Fibroblast of lung (primary cell): ENCODE measurements at regions not wholly inside any gene's neighbourhood (a gene's known extent, or its start where the extent isn't known, plus 50 kb on each side); places are given as distances from the start of the nearest gene placed in this dataset.

Source experiments
- EZH2 ChIP-seq: IDR thresholded peaks from 2 replicates; pipeline ENCODE4 v1.5.1; 2012; ENCODE audit warnings: low read length, control low read depth, mild to moderate bottlenecking; ENCODE audit errors: missing control alignments
- TF ChIP-seq, protein P1 (sequence below), 2 donors: IDR thresholded peaks in 1 of 2; conservative IDR thresholded peaks in 1 of 2; 1 replicate in 1 of 2; 2 replicates in 1 of 2; pipeline ENCODE4 v1.5.1; 2011 to 2012; ENCODE audit warnings: low read length in 2 of 2, control low read depth in 1 of 2, inconsistent platforms in 1 of 2, low read depth in 1 of 2, mild to moderate bottlenecking in 1 of 2

- TF ChIP-seq, protein P1, sequence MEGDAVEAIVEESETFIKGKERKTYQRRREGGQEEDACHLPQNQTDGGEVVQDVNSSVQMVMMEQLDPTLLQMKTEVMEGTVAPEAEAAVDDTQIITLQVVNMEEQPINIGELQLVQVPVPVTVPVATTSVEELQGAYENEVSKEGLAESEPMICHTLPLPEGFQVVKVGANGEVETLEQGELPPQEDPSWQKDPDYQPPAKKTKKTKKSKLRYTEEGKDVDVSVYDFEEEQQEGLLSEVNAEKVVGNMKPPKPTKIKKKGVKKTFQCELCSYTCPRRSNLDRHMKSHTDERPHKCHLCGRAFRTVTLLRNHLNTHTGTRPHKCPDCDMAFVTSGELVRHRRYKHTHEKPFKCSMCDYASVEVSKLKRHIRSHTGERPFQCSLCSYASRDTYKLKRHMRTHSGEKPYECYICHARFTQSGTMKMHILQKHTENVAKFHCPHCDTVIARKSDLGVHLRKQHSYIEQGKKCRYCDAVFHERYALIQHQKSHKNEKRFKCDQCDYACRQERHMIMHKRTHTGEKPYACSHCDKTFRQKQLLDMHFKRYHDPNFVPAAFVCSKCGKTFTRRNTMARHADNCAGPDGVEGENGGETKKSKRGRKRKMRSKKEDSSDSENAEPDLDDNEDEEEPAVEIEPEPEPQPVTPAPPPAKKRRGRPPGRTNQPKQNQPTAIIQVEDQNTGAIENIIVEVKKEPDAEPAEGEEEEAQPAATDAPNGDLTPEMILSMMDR (conservative IDR thresholded peaks at IDR 0.05 in 1 of 2, IDR thresholded peaks at IDR 0.05 in 1 of 2; ENCODE audit: low read depth in 1 of 2, low read length in 2 of 2) = no peak
- no peak for TF ChIP-seq EZH2
Observed at GRCh38 chr5:4197151-4197550, 601.5 kb downstream of the IRX1 start.
